Daoy (cell line): ENCODE measurements at regions not wholly inside any gene's neighbourhood (a gene's known extent, or its start where the extent isn't known, plus 50 kb on each side); places are given as distances from the start of the nearest gene placed in this dataset.
"Not testable (repeated sequence)": the region's sequence is repeated elsewhere in the genome, so short reads cannot be mapped to it uniquely, and the experiment has no call there.

Source experiments
- DNase-seq: peaks from one replicate; pipeline ENCODE4 v3.0.0-alpha.2; 2015; ENCODE audit warnings: low read depth

GRCh38 chr7:136325027-136325426, 347.9 kb upstream of the MTPN start:
- no peak for DNase-seq

- no peak for DNase-seq
Measured at GRCh38 chr7:136324073-136324704, 347.0 kb upstream of the MTPN start.

GRCh38 chr7:136312592-136312991, 335.4 kb upstream of the MTPN start:
- DNase-seq = no peak

- no peak for DNase-seq
Measured at GRCh38 chr7:136309407-136309806, 332.2 kb upstream of the MTPN start.

- DNase-seq = no peak
Measured at GRCh38 chr7:136308230-136308629, 331.1 kb upstream of the MTPN start.

GRCh38 chr7:136303162-136303561, 326.0 kb upstream of the MTPN start:
- DNase-seq = no peak

GRCh38 chr7:136302049-136302448, 324.9 kb upstream of the MTPN start:
- DNase-seq = no peak

- DNase-seq = no peak
Measured at GRCh38 chr7:136294977-136295376, 317.8 kb upstream of the MTPN start.

GRCh38 chr7:136293841-136294391, 316.8 kb upstream of the MTPN start:
- no peak for DNase-seq

- no peak for DNase-seq
Measured at GRCh38 chr7:136293272-136293671, 316.1 kb upstream of the MTPN start.

GRCh38 chr7:136292365-136292764, 315.2 kb upstream of the MTPN start:
- DNase-seq = no peak

- no peak for DNase-seq
Measured at GRCh38 chr7:136290351-136290750, 313.2 kb upstream of the MTPN start.

- DNase-seq = no peak
Measured at GRCh38 chr7:136278057-136278456, 300.9 kb upstream of the MTPN start.

- DNase-seq = no peak
Measured at GRCh38 chr7:136275794-136276193, 298.6 kb upstream of the MTPN start.

- no peak for DNase-seq
Measured at GRCh38 chr7:136274636-136275345, 297.6 kb upstream of the MTPN start.

- DNase-seq = no peak
Measured at GRCh38 chr7:136272934-136273333, 295.8 kb upstream of the MTPN start.

GRCh38 chr7:136267822-136268221, 290.7 kb upstream of the MTPN start:
- no peak for DNase-seq

GRCh38 chr7:136266457-136266856, 289.3 kb upstream of the MTPN start:
- DNase-seq = no peak

GRCh38 chr7:136264304-136264703, 287.1 kb upstream of the MTPN start:
- DNase-seq = not testable (repeated sequence)

- not testable (repeated sequence) for DNase-seq
Measured at GRCh38 chr7:136263112-136263860, 286.1 kb upstream of the MTPN start.

- DNase-seq = not testable (repeated sequence)
Measured at GRCh38 chr7:136260591-136260990, 283.4 kb upstream of the MTPN start.

- DNase-seq = no peak
Measured at GRCh38 chr7:136259074-136259473, 281.9 kb upstream of the MTPN start.

- no peak for DNase-seq
Measured at GRCh38 chr7:136256491-136256890, 279.3 kb upstream of the MTPN start.
